ENCODE measurements at regions not wholly inside any gene's neighbourhood (a gene's known extent, or its start where the extent isn't known, plus 50 kb on each side); places are given as distances from the start of the nearest gene placed in this dataset.

GRCh38 chr10:111993321-111993720, 190.2 kb downstream of the GPAM start:
- peaks cover 0 to 8% (median 2%) of the 10 kb centered on the region in 5 donors for H3K36me3 ChIP-seq (ENCODE audit: control insufficient read depth in 5 of 5, insufficient read depth in 5 of 5, low read length in 5 of 5)
- H3K27ac ChIP-seq (ENCODE audit: low read depth, low read length) = peak overlapping the region; percentile 9

GRCh38 chr10:111993872-111994426, 189.6 kb downstream of the GPAM start:
- H3K36me3 ChIP-seq (ENCODE audit: control insufficient read depth in 5 of 5, insufficient read depth in 5 of 5, low read length in 5 of 5) = peaks cover 0 to 14% (median 4%) of the 10 kb centered on the region in 5 donors
- peaks cover 0 to 2% (median 0%) of the 10 kb centered on the region in 5 donors for H3K4me1 ChIP-seq (ENCODE audit: control insufficient read depth in 5 of 5, insufficient read depth in 5 of 5, low read length in 5 of 5)
- no peaks in the 10 kb centered on the region for H3K27me3 ChIP-seq (ENCODE audit: control insufficient read depth in 5 of 5, insufficient read depth in 4 of 5, low read length in 5 of 5)
- no peak overlapping the region for H3K4me3 ChIP-seq (ENCODE audit: low read depth in 1 of 5, low read length in 5 of 5)
- H3K27ac ChIP-seq (ENCODE audit: low read depth, low read length) = no peak overlapping the region
- H3K9ac ChIP-seq (ENCODE audit: low read length in 5 of 5) = no peak overlapping the region
- peaks cover 0 to 6% (median 0%) of the 10 kb centered on the region in 5 donors for H3K9me3 ChIP-seq (ENCODE audit: control insufficient read depth in 5 of 5, low read length in 5 of 5)

More at GRCh38 chr10:111993321-111993720, 190.2 kb downstream of the GPAM start:
- Histone ChIP-seq H3K4me1 (ENCODE audit: control insufficient read depth in 5 of 5, insufficient read depth in 5 of 5, low read length in 5 of 5) (peaks cover 0 to 2% (median 0%) of the 10 kb centered on the region in 5 donors), H3K4me3 (ENCODE audit: low read depth in 1 of 5, low read length in 5 of 5) (no peak overlapping the region), H3K9me3 (ENCODE audit: control insufficient read depth in 5 of 5, low read length in 5 of 5) (peaks cover 0 to 6% (median 0%) of the 10 kb centered on the region in 5 donors), H3K9ac (ENCODE audit: low read length in 5 of 5) (no peak overlapping the region), H3K27me3 (ENCODE audit: control insufficient read depth in 5 of 5, insufficient read depth in 4 of 5, low read length in 5 of 5) (no peaks in the 10 kb centered on the region)

- Histone ChIP-seq H3K27ac (ENCODE audit: low read depth, low read length) (no peak overlapping the region), H3K4me3 (ENCODE audit: low read depth in 1 of 5, low read length in 5 of 5) (no peak overlapping the region), H3K36me3 (ENCODE audit: control insufficient read depth in 5 of 5, insufficient read depth in 5 of 5, low read length in 5 of 5) (peaks cover 0 to 14% (median 3%) of the 10 kb centered on the region in 5 donors), H3K9ac (ENCODE audit: low read length in 5 of 5) (no peak overlapping the region), H3K9me3 (ENCODE audit: control insufficient read depth in 5 of 5, low read length in 5 of 5) (peaks cover 0 to 6% (median 0%) of the 10 kb centered on the region in 5 donors), H3K27me3 (ENCODE audit: control insufficient read depth in 5 of 5, insufficient read depth in 4 of 5, low read length in 5 of 5) (no peaks in the 10 kb centered on the region), H3K4me1 (ENCODE audit: control insufficient read depth in 5 of 5, insufficient read depth in 5 of 5, low read length in 5 of 5) (peaks cover 0 to 11% (median 8%) of the 10 kb centered on the region in 5 donors)
Observed at GRCh38 chr10:111996103-111996502, 187.5 kb downstream of the GPAM start.

GRCh38 chr10:111998728-111999127, 184.8 kb downstream of the GPAM start:
- no peak overlapping the region for H3K4me3 ChIP-seq (ENCODE audit: low read depth in 1 of 5, low read length in 5 of 5)
- H3K27ac ChIP-seq (ENCODE audit: low read depth, low read length) = no peak overlapping the region
- no peaks in the 10 kb centered on the region for H3K27me3 ChIP-seq (ENCODE audit: control insufficient read depth in 5 of 5, insufficient read depth in 4 of 5, low read length in 5 of 5)
- H3K9ac ChIP-seq (ENCODE audit: low read length in 5 of 5) = no peak overlapping the region
- peaks cover 0 to 14% (median 0%) of the 10 kb centered on the region in 5 donors for H3K36me3 ChIP-seq (ENCODE audit: control insufficient read depth in 5 of 5, insufficient read depth in 5 of 5, low read length in 5 of 5)
- H3K4me1 ChIP-seq (ENCODE audit: control insufficient read depth in 5 of 5, insufficient read depth in 5 of 5, low read length in 5 of 5) = peaks cover 0 to 14% (median 10%) of the 10 kb centered on the region in 5 donors
- H3K9me3 ChIP-seq (ENCODE audit: control insufficient read depth in 5 of 5, low read length in 5 of 5) = peaks cover 0 to 6% (median 0%) of the 10 kb centered on the region in 5 donors

GRCh38 chr10:111999205-111999914, 184.2 kb downstream of the GPAM start:
- Histone ChIP-seq H3K4me1 (ENCODE audit: control insufficient read depth in 5 of 5, insufficient read depth in 5 of 5, low read length in 5 of 5) (peaks cover 0 to 16% (median 10%) of the 10 kb centered on the region in 5 donors), H3K9me3 (ENCODE audit: control insufficient read depth in 5 of 5, low read length in 5 of 5) (peaks cover 0 to 5% (median 0%) of the 10 kb centered on the region in 5 donors), H3K27ac (ENCODE audit: low read depth, low read length) (peak overlapping the region; percentile 35), H3K27me3 (ENCODE audit: control insufficient read depth in 5 of 5, insufficient read depth in 4 of 5, low read length in 5 of 5) (no peaks in the 10 kb centered on the region), H3K4me3 (ENCODE audit: low read depth in 1 of 5, low read length in 5 of 5) (no peak overlapping the region), H3K36me3 (ENCODE audit: control insufficient read depth in 5 of 5, insufficient read depth in 5 of 5, low read length in 5 of 5) (peaks cover 0 to 16% (median 5%) of the 10 kb centered on the region in 5 donors), H3K9ac (ENCODE audit: low read length in 5 of 5) (no peak overlapping the region)

- Histone ChIP-seq H3K27me3 (ENCODE audit: control insufficient read depth in 5 of 5, insufficient read depth in 4 of 5, low read length in 5 of 5) (no peaks in the 10 kb centered on the region), H3K36me3 (ENCODE audit: control insufficient read depth in 5 of 5, insufficient read depth in 5 of 5, low read length in 5 of 5) (peaks cover 0 to 16% (median 9%) of the 10 kb centered on the region in 5 donors), H3K9ac (ENCODE audit: low read length in 5 of 5) (no peak overlapping the region), H3K27ac (ENCODE audit: low read depth, low read length) (peak overlapping the region; percentile 35), H3K4me3 (ENCODE audit: low read depth in 1 of 5, low read length in 5 of 5) (no peak overlapping the region), H3K9me3 (ENCODE audit: control insufficient read depth in 5 of 5, low read length in 5 of 5) (no peaks in the 10 kb centered on the region), H3K4me1 (ENCODE audit: control insufficient read depth in 5 of 5, insufficient read depth in 5 of 5, low read length in 5 of 5) (peaks cover 0 to 17% (median 10%) of the 10 kb centered on the region in 5 donors)
Observed at GRCh38 chr10:111999915-112000302, 183.7 kb downstream of the GPAM start.

- Histone ChIP-seq H3K27me3 (ENCODE audit: control insufficient read depth in 5 of 5, insufficient read depth in 4 of 5, low read length in 5 of 5) (no peaks in the 10 kb centered on the region), H3K36me3 (ENCODE audit: control insufficient read depth in 5 of 5, insufficient read depth in 5 of 5, low read length in 5 of 5) (peaks cover 0 to 10% (median 7%) of the 10 kb centered on the region in 5 donors), H3K27ac (ENCODE audit: low read depth, low read length) (peak overlapping the region; percentile 35), H3K4me3 (ENCODE audit: low read depth in 1 of 5, low read length in 5 of 5) (no peak overlapping the region), H3K4me1 (ENCODE audit: control insufficient read depth in 5 of 5, insufficient read depth in 5 of 5, low read length in 5 of 5) (peaks cover 0 to 17% (median 12%) of the 10 kb centered on the region in 5 donors), H3K9me3 (ENCODE audit: control insufficient read depth in 5 of 5, low read length in 5 of 5) (no peaks in the 10 kb centered on the region), H3K9ac (ENCODE audit: low read length in 5 of 5) (no peak overlapping the region)
Observed at GRCh38 chr10:112000466-112000865, 183.1 kb downstream of the GPAM start.

- Histone ChIP-seq H3K36me3 (ENCODE audit: control insufficient read depth in 5 of 5, insufficient read depth in 5 of 5, low read length in 5 of 5) (peaks cover 0 to 16% (median 11%) of the 10 kb centered on the region in 5 donors), H3K9me3 (ENCODE audit: control insufficient read depth in 5 of 5, low read length in 5 of 5) (no peaks in the 10 kb centered on the region), H3K4me3 (ENCODE audit: low read depth in 1 of 5, low read length in 5 of 5) (no peak overlapping the region), H3K9ac (ENCODE audit: low read length in 5 of 5) (no peak overlapping the region), H3K4me1 (ENCODE audit: control insufficient read depth in 5 of 5, insufficient read depth in 5 of 5, low read length in 5 of 5) (peaks cover 0 to 17% (median 12%) of the 10 kb centered on the region in 5 donors), H3K27ac (ENCODE audit: low read depth, low read length) (no peak overlapping the region), H3K27me3 (ENCODE audit: control insufficient read depth in 5 of 5, insufficient read depth in 4 of 5, low read length in 5 of 5) (no peaks in the 10 kb centered on the region)
Observed at GRCh38 chr10:112002206-112002605, 181.4 kb downstream of the GPAM start.

GRCh38 chr10:112004075-112004474, 179.5 kb downstream of the GPAM start:
- Histone ChIP-seq H3K27ac (ENCODE audit: low read depth, low read length) (no peak overlapping the region), H3K4me3 (ENCODE audit: low read depth in 1 of 5, low read length in 5 of 5) (no peak overlapping the region), H3K27me3 (ENCODE audit: control insufficient read depth in 5 of 5, insufficient read depth in 4 of 5, low read length in 5 of 5) (no peaks in the 10 kb centered on the region), H3K36me3 (ENCODE audit: control insufficient read depth in 5 of 5, insufficient read depth in 5 of 5, low read length in 5 of 5) (peaks cover 0 to 16% (median 5%) of the 10 kb centered on the region in 5 donors), H3K4me1 (ENCODE audit: control insufficient read depth in 5 of 5, insufficient read depth in 5 of 5, low read length in 5 of 5) (peaks cover 0 to 17% (median 12%) of the 10 kb centered on the region in 5 donors), H3K9ac (ENCODE audit: low read length in 5 of 5) (no peak overlapping the region), H3K9me3 (ENCODE audit: control insufficient read depth in 5 of 5, low read length in 5 of 5) (no peaks in the 10 kb centered on the region)

GRCh38 chr10:112005044-112005443, 178.5 kb downstream of the GPAM start:
- no peaks in the 10 kb centered on the region for H3K9me3 ChIP-seq (ENCODE audit: control insufficient read depth in 5 of 5, low read length in 5 of 5)
- H3K4me3 ChIP-seq (ENCODE audit: low read depth in 1 of 5, low read length in 5 of 5) = no peak overlapping the region
- H3K27ac ChIP-seq (ENCODE audit: low read depth, low read length) = no peak overlapping the region
- no peak overlapping the region for H3K9ac ChIP-seq (ENCODE audit: low read length in 5 of 5)
- peaks cover 0 to 15% (median 12%) of the 10 kb centered on the region in 5 donors for H3K4me1 ChIP-seq (ENCODE audit: control insufficient read depth in 5 of 5, insufficient read depth in 5 of 5, low read length in 5 of 5)
- H3K36me3 ChIP-seq (ENCODE audit: control insufficient read depth in 5 of 5, insufficient read depth in 5 of 5, low read length in 5 of 5) = peaks cover 0 to 16% (median 5%) of the 10 kb centered on the region in 5 donors
- no peaks in the 10 kb centered on the region for H3K27me3 ChIP-seq (ENCODE audit: control insufficient read depth in 5 of 5, insufficient read depth in 4 of 5, low read length in 5 of 5)

Measured in subcutaneous abdominal adipose tissue (tissue), 5 donors.